DOHH2 (cell line): ENCODE measurements at regions not wholly inside any gene's neighbourhood (a gene's known extent, or its start where the extent isn't known, plus 50 kb on each side); places are given as distances from the start of the nearest gene placed in this dataset.

Source experiments
- H3F3A ChIP-seq: fragments of 200-600 bp; sonication (generic), shearing (Covaris generic); 2 replicates; pipeline ENCODE4 v1.6.0; 2016; ENCODE audit warnings: antibody characterized with exemption, mild to moderate bottlenecking; ENCODE audit not compliant: control insufficient read depth, insufficient read depth
- H3K27ac ChIP-seq: fragments of 200-600 bp; sonication (generic); 2 replicates; pipeline ENCODE4 v1.5.1; 2014; ENCODE audit warnings: low read depth, mild to moderate bottlenecking, low read length, moderate library complexity
- H3K27me3 ChIP-seq: fragments of 200-600 bp; sonication (generic); 2 replicates; pipeline ENCODE4 v1.6.1; 2014; ENCODE audit warnings: mild to moderate bottlenecking, low read length, mixed read lengths; ENCODE audit not compliant: control insufficient read depth
- H3K36me3 ChIP-seq: fragments of 200-600 bp; sonication (generic); 2 replicates; pipeline ENCODE4 v1.6.1; 2014; ENCODE audit warnings: mild to moderate bottlenecking, low read length, moderate library complexity, mixed read lengths; ENCODE audit not compliant: control insufficient read depth
- H3K4me1 ChIP-seq: fragments of 200-600 bp; sonication (generic); 2 replicates; pipeline ENCODE4 v1.6.1; 2014; ENCODE audit warnings: mild to moderate bottlenecking, low read length, mixed read lengths; ENCODE audit not compliant: control insufficient read depth
- H3K4me2 ChIP-seq: fragments of 200-600 bp; sonication (generic); 2 replicates; pipeline ENCODE4 v1.6.0; 2014; ENCODE audit warnings: mild to moderate bottlenecking, low read length, moderate library complexity
- H3K4me3 ChIP-seq: fragments of 200-600 bp; sonication (generic); 2 replicates; pipeline ENCODE4 v1.5.1; 2014; ENCODE audit warnings: mild to moderate bottlenecking, low read length, mixed read lengths
- H3K79me2 ChIP-seq: fragments of 200-600 bp; sonication (generic); 2 replicates; pipeline ENCODE4 v1.6.1; 2014; ENCODE audit warnings: mild to moderate bottlenecking, low read length, mixed read lengths; ENCODE audit not compliant: control insufficient read depth
- H3K9me2 ChIP-seq: fragments of 200-600 bp; sonication (generic); replicated peaks from 2 replicates; pipeline ENCODE4 v1.6.1; 2014; ENCODE audit warnings: mild to moderate bottlenecking, low read length, mixed read lengths; ENCODE audit not compliant: control insufficient read depth
- H3K9me3 ChIP-seq: fragments of 200-600 bp; sonication (generic); 2 replicates; pipeline ENCODE4 v1.6.1; 2014; ENCODE audit warnings: antibody characterized with exemption, low read length, mixed read lengths; ENCODE audit not compliant: control insufficient read depth, insufficient read depth
- H4K20me1 ChIP-seq: fragments of 200-600 bp; sonication (generic); 2 replicates; pipeline ENCODE4 v1.6.0; 2014; ENCODE audit warnings: low read depth, mild to moderate bottlenecking, antibody characterized with exemption, low read length, moderate library complexity; ENCODE audit not compliant: control insufficient read depth, insufficient read depth
- CTCF ChIP-seq: fragments of 200-600 bp; sonication (generic); IDR thresholded peaks from one replicate; pipeline ENCODE4 v1.5.1; 2014; ENCODE audit warnings: antibody characterized with exemption, mild to moderate bottlenecking, low read depth, low read length; ENCODE audit not compliant: poor library complexity, severe bottlenecking
- EZH2phosphoT487 ChIP-seq: fragments of 200-600 bp; sonication (generic); IDR thresholded peaks from 2 replicates; pipeline ENCODE4 v1.6.1; 2017; ENCODE audit warnings: borderline replicate concordance, mild to moderate bottlenecking, antibody characterized with exemption, low read length, moderate library complexity, mixed read lengths

- Histone ChIP-seq H3K27me3 (no peaks in the 10 kb centered on the region), H3K27ac (no peak overlapping the region), H3K9me2 (no peaks in the 10 kb centered on the region), H3K4me2 (no peak overlapping the region), H3K4me1 (no peaks in the 10 kb centered on the region), H3F3A (no peaks in the 10 kb centered on the region), H3K79me2 (no peaks in the 10 kb centered on the region), H4K20me1 (no peaks in the 10 kb centered on the region), H3K9me3 (no peaks in the 10 kb centered on the region), H3K4me3 (no peak overlapping the region), H3K36me3 (no peaks in the 10 kb centered on the region)
- no peak for TF ChIP-seq CTCF
- TF ChIP-seq EZH2phosphoT487: no peak
Observed at GRCh38 chr4:79502081-79502480, 94.1 kb upstream of the GK2 start.

GRCh38 chr4:79498282-79498681 is 90.3 kb upstream of the GK2 start:
- H3K4me2 ChIP-seq: no peak overlapping the region
- no peaks in the 10 kb centered on the region for H3F3A ChIP-seq
- H3K4me1 ChIP-seq: no peaks in the 10 kb centered on the region
- H4K20me1 ChIP-seq: no peaks in the 10 kb centered on the region
- TF ChIP-seq EZH2phosphoT487 (no peak), CTCF (no peak)
- no peaks in the 10 kb centered on the region for H3K79me2 ChIP-seq
- H3K27ac ChIP-seq: no peak overlapping the region
- H3K4me3 ChIP-seq: no peak overlapping the region
- no peaks in the 10 kb centered on the region for H3K27me3 ChIP-seq
- H3K9me3 ChIP-seq: no peaks in the 10 kb centered on the region
- no peaks in the 10 kb centered on the region for H3K36me3 ChIP-seq
- H3K9me2 ChIP-seq: no peaks in the 10 kb centered on the region

- Histone ChIP-seq H3K9me3 (no peaks in the 10 kb centered on the region), H4K20me1 (no peaks in the 10 kb centered on the region), H3K27me3 (no peaks in the 10 kb centered on the region), H3K4me2 (no peak overlapping the region), H3K36me3 (no peaks in the 10 kb centered on the region), H3K4me3 (no peak overlapping the region), H3F3A (no peaks in the 10 kb centered on the region), H3K9me2 (no peaks in the 10 kb centered on the region), H3K27ac (no peak overlapping the region), H3K79me2 (no peaks in the 10 kb centered on the region), H3K4me1 (no peaks in the 10 kb centered on the region)
- no peak for TF ChIP-seq EZH2phosphoT487
- no peak for TF ChIP-seq CTCF
Observed at GRCh38 chr4:79497001-79497400, 89.0 kb upstream of the GK2 start.

GRCh38 chr4:79495447-79495846 is 87.4 kb upstream of the GK2 start:
- Histone ChIP-seq H3K79me2 (no peaks in the 10 kb centered on the region), H3K36me3 (no peaks in the 10 kb centered on the region), H4K20me1 (no peaks in the 10 kb centered on the region), H3K4me3 (no peak overlapping the region), H3K4me1 (no peaks in the 10 kb centered on the region), H3K9me2 (no peaks in the 10 kb centered on the region), H3K9me3 (no peaks in the 10 kb centered on the region), H3K27me3 (no peaks in the 10 kb centered on the region), H3F3A (no peaks in the 10 kb centered on the region), H3K27ac (no peak overlapping the region), H3K4me2 (no peak overlapping the region)
- TF ChIP-seq EZH2phosphoT487: no peak
- no peak for TF ChIP-seq CTCF
